PFSK-1 (cell line): ENCODE measurements at regions not wholly inside any gene's neighbourhood (a gene's known extent, or its start where the extent isn't known, plus 50 kb on each side); places are given as distances from the start of the nearest gene placed in this dataset.

ENCODE experiments used
- FOXP2 ChIP-seq: optimal IDR thresholded peaks from 2 replicates; pipeline ENCODE3; 2011; ENCODE audit warnings: borderline replicate concordance, control low read depth, inconsistent platforms; ENCODE audit not compliant: insufficient read depth; ENCODE audit errors: extremely low read length, extremely low read depth
- POLR2AphosphoS5 ChIP-seq: IDR thresholded peaks from 2 replicates; pipeline ENCODE4 v1.6.1; 2012; ENCODE audit warnings: low read depth, mild to moderate bottlenecking, control low read depth, low read length, moderate library complexity
- SIN3A ChIP-seq: IDR thresholded peaks from 2 replicates; pipeline ENCODE4 v1.6.1; 2012; ENCODE audit warnings: mild to moderate bottlenecking, low read length, moderate library complexity, borderline replicate concordance; ENCODE audit not compliant: insufficient read depth
- TAF1 ChIP-seq: IDR thresholded peaks from 2 replicates; pipeline ENCODE4 v1.6.1; 2012; ENCODE audit warnings: low read length, control low read depth, borderline replicate concordance; ENCODE audit not compliant: insufficient read depth

GRCh38 chr12:95402096-95402495 lies 71.9 kb upstream of the METAP2 start:
- no peak for TF ChIP-seq POLR2AphosphoS5
- no peak for TF ChIP-seq SIN3A
- no peak for TF ChIP-seq FOXP2
- no peak for TF ChIP-seq TAF1
